Endothelial cell of hepatic sinusoid (primary cell): ENCODE measurements at regions not wholly inside any gene's neighbourhood (a gene's known extent, or its start where the extent isn't known, plus 50 kb on each side); places are given as distances from the start of the nearest gene placed in this dataset.

Experiments used
- in situ Hi-C: cut with HindIII; loops from 2 replicates; pipeline ENCODE4 v1.10.0; 2017; ENCODE audit warnings: low sequenced_read_pairs

- in situ Hi-C loops, result no loop called here
Measured at GRCh38 chr15:26477044-26477443, 295.8 kb downstream of the GABRB3 start.

DNA sequence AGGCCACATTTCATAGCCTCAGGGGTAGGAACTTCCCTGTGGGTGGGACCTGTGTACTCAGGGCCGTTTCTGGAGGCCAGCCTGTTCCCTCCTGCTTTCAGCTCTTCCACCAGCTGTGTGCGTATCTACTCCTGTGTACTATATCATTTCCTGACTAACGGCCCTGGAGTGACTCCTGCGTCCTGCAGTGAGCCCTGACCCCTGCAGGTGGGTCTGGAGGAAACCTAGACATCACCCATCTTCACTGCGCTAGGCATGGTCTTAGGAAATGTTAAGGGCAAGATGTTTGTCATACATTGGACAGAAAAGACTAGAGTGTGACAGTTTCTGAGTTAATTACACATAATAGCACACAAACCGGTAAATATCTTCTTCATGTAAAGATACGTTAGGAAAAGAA, 297.3 kb downstream of the GABRB3 start:
- in situ Hi-C loops, result no loop called here

GRCh38 chr15:26472661-26473060, 300.2 kb downstream of the GABRB3 start:
- in situ Hi-C loops, result no loop called here

DNA sequence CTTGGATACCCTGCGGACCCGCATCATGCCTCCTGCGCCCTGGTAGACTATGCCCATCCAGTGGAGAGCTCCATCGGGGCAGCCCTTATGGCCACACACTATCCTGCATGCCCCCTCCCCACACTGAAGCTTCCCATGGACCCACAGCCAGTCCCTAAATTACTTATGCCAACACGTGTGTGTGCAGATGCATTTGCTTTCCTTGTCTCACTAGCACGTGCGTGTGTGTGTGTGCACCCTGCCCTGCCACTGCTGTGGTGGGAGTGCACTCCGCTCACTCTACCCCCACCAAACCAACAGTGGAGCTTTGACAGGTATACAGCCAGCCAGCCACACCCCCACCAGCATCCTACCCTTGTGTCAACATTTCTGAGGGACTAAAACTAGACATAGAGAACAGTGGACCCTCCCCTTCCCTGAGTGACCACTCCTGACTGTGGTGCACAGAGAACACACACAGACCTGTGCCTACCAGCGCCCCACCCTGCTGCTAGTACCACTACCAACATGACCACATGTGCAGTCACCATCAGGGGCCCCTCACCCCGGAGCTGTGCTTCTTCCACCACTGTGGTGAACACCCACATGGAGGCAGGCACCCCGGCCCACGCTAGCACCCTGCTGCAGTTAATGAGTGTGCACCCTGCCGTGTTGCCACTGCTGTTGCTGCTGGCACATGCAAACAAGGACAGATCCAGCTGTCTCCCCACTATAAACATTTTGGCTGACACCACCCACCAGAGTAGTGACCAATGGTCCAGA, 310.8 kb downstream of the GABRB3 start:
- in situ Hi-C loops, result no loop called here

- in situ Hi-C loops, result no loop called here
Measured at GRCh38 chr15:26460165-26460564, 312.7 kb downstream of the GABRB3 start.

DNA sequence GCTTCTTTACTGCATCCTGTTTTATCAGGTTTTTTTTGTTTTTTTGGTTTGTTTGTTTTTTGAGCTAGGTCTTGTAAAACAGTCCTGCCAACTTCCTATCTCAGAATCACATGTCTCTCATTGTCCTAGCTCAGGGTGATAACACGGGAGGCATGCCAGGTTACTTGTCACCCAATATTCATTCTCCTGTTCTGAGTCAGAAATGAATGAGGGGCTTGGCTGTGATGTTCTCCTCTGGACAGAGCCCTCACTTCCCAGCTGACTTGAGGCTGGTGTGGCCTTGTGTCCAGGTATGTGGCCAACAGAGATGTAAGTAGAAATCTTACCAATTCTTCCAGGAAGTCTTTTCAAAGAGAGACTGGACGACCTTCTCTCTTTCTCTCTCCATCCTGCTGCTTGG, 317.0 kb downstream of the GABRB3 start:
- in situ Hi-C loops, result no loop called here

DNA sequence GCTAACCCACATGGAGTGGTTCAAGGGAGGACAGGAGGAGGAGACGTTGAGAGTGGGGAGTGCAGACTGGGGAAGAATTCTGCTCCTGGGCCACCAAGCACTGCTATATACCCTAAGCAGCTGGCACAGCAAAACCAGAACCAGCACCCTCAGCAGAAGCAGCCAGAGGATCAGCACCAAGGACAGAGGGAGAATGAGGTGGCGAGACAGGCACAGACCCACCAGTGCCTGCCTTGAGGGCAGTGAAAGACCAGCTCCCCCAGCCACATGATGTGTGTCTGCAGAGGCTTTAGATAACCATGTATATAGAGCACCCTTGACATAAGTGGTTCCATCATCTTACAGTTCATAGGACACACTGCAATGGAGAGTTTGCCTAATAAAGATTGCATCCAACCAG, 319.0 kb downstream of the GABRB3 start:
- in situ Hi-C loops, result no loop called here

DNA sequence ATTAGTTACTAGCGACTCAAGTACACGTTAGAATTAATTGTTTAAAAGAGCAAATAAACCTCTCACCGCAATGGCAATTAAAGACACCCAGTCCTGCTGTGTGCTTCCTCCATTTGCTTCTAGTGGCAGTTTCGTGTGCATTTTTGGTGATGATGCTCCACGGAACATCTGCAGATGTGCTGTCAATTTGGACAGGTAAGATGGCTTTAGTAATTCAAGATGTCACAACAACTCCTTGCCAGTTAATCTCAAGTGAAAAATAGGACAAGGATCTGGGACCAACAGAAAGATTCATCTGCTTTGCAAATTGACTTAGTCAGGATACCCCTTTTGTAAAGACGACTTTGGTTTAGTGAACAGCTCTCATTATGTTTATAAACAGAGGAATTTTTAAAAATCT, 320.9 kb downstream of the GABRB3 start:
- in situ Hi-C loops, result no loop called here

GRCh38 chr15:26449291-26449690, 323.6 kb downstream of the GABRB3 start:
- in situ Hi-C loops, result no loop called here

DNA sequence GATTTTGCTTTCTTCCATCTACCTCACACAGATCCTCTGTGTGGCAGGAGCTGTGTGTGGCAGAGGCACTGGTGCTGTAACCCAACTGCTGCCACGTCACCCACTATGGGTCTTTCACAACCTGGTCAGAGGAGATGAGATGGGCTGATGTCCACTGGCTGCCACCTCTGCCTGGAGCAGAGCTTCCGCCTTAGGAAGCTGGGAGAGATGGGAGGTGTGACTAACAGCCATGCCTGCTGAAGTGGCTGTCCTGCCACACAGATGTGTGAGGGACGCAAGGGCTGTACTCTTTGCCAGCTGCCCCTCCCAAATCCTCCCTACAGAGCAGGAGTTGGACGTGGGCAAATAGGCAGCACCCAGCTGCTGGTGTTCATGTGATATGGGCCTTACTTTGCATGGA, 329.5 kb downstream of the GABRB3 start:
- in situ Hi-C loops, result no loop called here

- in situ Hi-C loops, result no loop called here
Measured at GRCh38 chr15:26442680-26443079, 330.2 kb downstream of the GABRB3 start.

GRCh38 chr15:26439681-26440080, 333.2 kb downstream of the GABRB3 start:
- in situ Hi-C loops, result no loop called here

DNA sequence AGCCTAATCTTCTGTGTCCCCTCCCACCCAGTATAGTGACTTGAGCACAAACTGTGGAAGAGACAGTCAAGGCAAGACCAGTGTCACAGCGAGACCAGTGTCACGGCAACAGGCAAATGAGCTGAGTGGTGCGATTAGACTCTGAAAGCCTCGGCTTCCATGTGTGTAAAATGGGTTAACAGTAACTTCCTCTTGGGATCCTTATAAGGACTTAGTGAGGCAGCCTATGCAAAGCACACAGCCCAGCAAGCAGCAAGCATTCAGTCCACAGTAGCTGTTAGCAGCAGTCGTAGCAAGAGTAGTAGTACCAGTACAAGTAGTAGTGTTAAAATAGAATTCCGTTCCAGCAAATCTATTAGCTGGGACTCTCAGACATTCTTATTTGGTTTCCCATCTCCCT, 334.1 kb downstream of the GABRB3 start:
- in situ Hi-C loops, result no loop called here

GRCh38 chr15:26438316-26438715, 334.6 kb downstream of the GABRB3 start:
- in situ Hi-C loops, result no loop called here

DNA sequence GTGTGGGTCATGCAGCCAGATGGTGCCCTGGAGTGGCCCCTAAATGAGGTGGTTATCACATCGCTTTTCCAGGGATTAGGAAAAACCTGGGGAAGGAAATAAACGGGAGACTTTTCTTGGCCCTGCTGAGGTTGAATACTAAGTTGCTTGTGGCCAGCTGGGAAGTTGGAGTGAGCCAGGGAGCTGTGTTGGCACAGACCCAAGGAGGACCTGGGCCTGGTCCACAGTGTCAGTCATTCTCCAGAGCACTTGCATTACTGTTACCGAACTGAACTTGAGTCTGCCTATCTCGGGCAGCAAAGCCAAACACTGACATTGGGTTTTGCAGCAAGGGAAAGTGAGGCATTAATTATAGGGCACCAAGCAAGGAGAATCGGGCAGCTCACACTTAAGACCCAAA, 339.0 kb downstream of the GABRB3 start:
- in situ Hi-C loops, result no loop called here

GRCh38 chr15:26433060-26433459, 339.8 kb downstream of the GABRB3 start:
- in situ Hi-C loops, result no loop called here

GRCh38 chr15:26421065-26421464, 351.8 kb downstream of the GABRB3 start:
- in situ Hi-C loops, result no loop called here

GRCh38 chr15:26395624-26396023, 377.2 kb downstream of the GABRB3 start:
- in situ Hi-C loops, result no loop called here

GRCh38 chr15:26394801-26395200, 378.1 kb downstream of the GABRB3 start:
- in situ Hi-C loops, result no loop called here

GRCh38 chr15:26392956-26393355, 379.9 kb downstream of the GABRB3 start:
- in situ Hi-C loops, result no loop called here

- in situ Hi-C loops, result no loop called here
Measured at GRCh38 chr15:26391567-26392194, 381.2 kb downstream of the GABRB3 start.

DNA sequence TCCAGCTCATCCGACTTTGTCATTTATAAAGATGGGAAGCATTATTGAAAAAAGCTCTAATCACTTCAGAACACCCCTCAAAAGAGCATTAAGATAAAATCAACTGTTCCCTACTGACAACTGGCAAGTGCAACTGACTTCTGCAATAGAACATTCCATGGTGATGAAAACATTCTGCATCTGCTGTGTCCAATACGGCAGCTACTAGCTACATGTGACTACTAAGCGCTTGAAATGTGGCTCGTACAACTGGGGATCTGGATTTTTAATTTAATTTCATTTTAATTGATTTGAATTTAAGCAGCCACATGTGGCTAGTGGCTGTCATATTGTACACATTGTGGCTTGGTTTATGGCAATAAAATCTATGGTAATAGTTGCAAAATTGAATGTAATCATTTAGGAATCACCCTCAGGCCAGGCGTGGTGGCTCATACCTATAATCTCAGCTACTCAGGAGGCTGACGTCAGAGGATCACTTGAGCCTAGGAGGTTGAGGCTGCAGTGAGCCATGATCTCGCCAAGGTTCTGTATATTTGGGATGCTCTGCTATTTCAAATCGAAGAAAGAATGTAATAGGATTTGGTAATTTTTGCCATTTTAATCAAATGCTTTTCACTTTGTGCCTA, 390.3 kb downstream of the GABRB3 start:
- in situ Hi-C loops, result no loop called here
